Calu3 (cell line): ENCODE measurements at regions not wholly inside any gene's neighbourhood (a gene's known extent, or its start where the extent isn't known, plus 50 kb on each side); places are given as distances from the start of the nearest gene placed in this dataset.

Source experiments
- BruUV-seq: library from RNA; stranded (reverse); fragments of 400-500 nt; replicated peaks from 2 replicates; lab custom pipeline; 2021; lab: Mats Ljungman, UMichigan
- CTCF ChIA-PET: fragments of 300-600 bp; sonication (Branson Sonifier 250); formaldehyde crosslinking; loops from one replicate; lab custom pipeline; 2022; ENCODE audit warnings: antibody characterized with exemption; lab: Charles Lee
- DNase-seq: peaks from one replicate; pipeline ENCODE4 v3.0.0; 2022
- H3K27ac Mint-ChIP-seq: one replicate; pipeline ENCODE4 v1.8.0; 2022; ENCODE audit warnings: mixed read lengths; ENCODE audit not compliant: unreplicated experiment
- H3K27me3 Mint-ChIP-seq: one replicate; pipeline ENCODE4 v1.8.0; 2022; ENCODE audit warnings: mixed read lengths; ENCODE audit not compliant: unreplicated experiment
- H3K36me3 Mint-ChIP-seq: one replicate; pipeline ENCODE4 v1.8.0; 2022; ENCODE audit warnings: mild to moderate bottlenecking, moderate library complexity, mixed read lengths; ENCODE audit not compliant: insufficient read depth, unreplicated experiment
- H3K4me1 Mint-ChIP-seq: one replicate; pipeline ENCODE4 v1.8.0; 2022; ENCODE audit warnings: mild to moderate bottlenecking, low read depth, mixed read lengths; ENCODE audit not compliant: unreplicated experiment
- H3K4me3 Mint-ChIP-seq: one replicate; pipeline ENCODE4 v1.8.0; 2022; ENCODE audit warnings: mild to moderate bottlenecking, low read depth, moderate library complexity, mixed read lengths; ENCODE audit not compliant: unreplicated experiment
- H3K9me3 Mint-ChIP-seq: one replicate; pipeline ENCODE4 v1.8.0; 2022; ENCODE audit warnings: low read depth, mixed read lengths; ENCODE audit not compliant: unreplicated experiment
- intact Hi-C: fragments of 100-400 bp; cut with micrococcal nuclease; formaldehyde crosslinking; loops from one replicate; pipeline ENCODE4 v1.10.0; 2022; ENCODE audit not compliant: unreplicated experiment
- TF ChIP-seq, protein P1 (sequence below): fragments of 200-600 bp; IDR thresholded peaks from one replicate; pipeline ENCODE4 v1.8.0; 2022; ENCODE audit warnings: antibody characterized with exemption; ENCODE audit not compliant: unreplicated experiment

GRCh38 chr4:110730318-110730717 lies 107.4 kb upstream of the PITX2 start:
- TF ChIP-seq, protein P1, sequence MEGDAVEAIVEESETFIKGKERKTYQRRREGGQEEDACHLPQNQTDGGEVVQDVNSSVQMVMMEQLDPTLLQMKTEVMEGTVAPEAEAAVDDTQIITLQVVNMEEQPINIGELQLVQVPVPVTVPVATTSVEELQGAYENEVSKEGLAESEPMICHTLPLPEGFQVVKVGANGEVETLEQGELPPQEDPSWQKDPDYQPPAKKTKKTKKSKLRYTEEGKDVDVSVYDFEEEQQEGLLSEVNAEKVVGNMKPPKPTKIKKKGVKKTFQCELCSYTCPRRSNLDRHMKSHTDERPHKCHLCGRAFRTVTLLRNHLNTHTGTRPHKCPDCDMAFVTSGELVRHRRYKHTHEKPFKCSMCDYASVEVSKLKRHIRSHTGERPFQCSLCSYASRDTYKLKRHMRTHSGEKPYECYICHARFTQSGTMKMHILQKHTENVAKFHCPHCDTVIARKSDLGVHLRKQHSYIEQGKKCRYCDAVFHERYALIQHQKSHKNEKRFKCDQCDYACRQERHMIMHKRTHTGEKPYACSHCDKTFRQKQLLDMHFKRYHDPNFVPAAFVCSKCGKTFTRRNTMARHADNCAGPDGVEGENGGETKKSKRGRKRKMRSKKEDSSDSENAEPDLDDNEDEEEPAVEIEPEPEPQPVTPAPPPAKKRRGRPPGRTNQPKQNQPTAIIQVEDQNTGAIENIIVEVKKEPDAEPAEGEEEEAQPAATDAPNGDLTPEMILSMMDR: no peak
- Mint-ChIP-seq H3K27ac (no peak overlapping the region), H3K9me3 (no peaks in the 10 kb centered on the region), H3K27me3 (no peaks in the 10 kb centered on the region), H3K36me3 (no peaks in the 10 kb centered on the region), H3K4me3 (no peak overlapping the region), H3K4me1 (peaks cover 11% of the 10 kb centered on the region)
- CTCF ChIA-PET: no interaction called here
- DNase-seq: no peak
- no TSS peak for BruUV-seq
- intact Hi-C loops: no loop called here

- no peaks in the 10 kb centered on the region for H3K27me3 Mint-ChIP-seq
- H3K4me1 Mint-ChIP-seq: peaks cover 11% of the 10 kb centered on the region
- H3K9me3 Mint-ChIP-seq: no peaks in the 10 kb centered on the region
- CTCF ChIA-PET: no interaction called here
- DNase-seq: no peak
- no peak overlapping the region for H3K27ac Mint-ChIP-seq
- intact Hi-C loops: no loop called here
- TF ChIP-seq, protein P1: no peak
- no TSS peak for BruUV-seq
- no peaks in the 10 kb centered on the region for H3K36me3 Mint-ChIP-seq
- no peak overlapping the region for H3K4me3 Mint-ChIP-seq
These were observed 111.0 kb upstream of the PITX2 start for GRCh38 chr4:110733901-110734300.

- CTCF ChIA-PET: no interaction called here
- TF ChIP-seq, protein P1: no peak
- Mint-ChIP-seq H3K4me1 (peaks cover 11% of the 10 kb centered on the region), H3K36me3 (no peaks in the 10 kb centered on the region), H3K27ac (no peak overlapping the region), H3K27me3 (no peaks in the 10 kb centered on the region), H3K9me3 (peaks cover 3% of the 10 kb centered on the region), H3K4me3 (no peak overlapping the region)
- intact Hi-C loops: no loop called here
- peak; percentile 5 for DNase-seq
- no TSS peak for BruUV-seq
These were observed 112.8 kb upstream of the PITX2 start for GRCh38 chr4:110735686-110736085.

GRCh38 chr4:110737931-110738330 lies 115.1 kb upstream of the PITX2 start:
- Mint-ChIP-seq H3K36me3 (no peaks in the 10 kb centered on the region), H3K9me3 (peaks cover 3% of the 10 kb centered on the region), H3K4me3 (no peak overlapping the region), H3K27me3 (no peaks in the 10 kb centered on the region), H3K4me1 (peaks cover 11% of the 10 kb centered on the region), H3K27ac (no peak overlapping the region)
- no peak for DNase-seq
- BruUV-seq: no TSS peak
- intact Hi-C loops: no loop called here
- CTCF ChIA-PET: no interaction called here
- TF ChIP-seq, protein P1: no peak

DNA sequence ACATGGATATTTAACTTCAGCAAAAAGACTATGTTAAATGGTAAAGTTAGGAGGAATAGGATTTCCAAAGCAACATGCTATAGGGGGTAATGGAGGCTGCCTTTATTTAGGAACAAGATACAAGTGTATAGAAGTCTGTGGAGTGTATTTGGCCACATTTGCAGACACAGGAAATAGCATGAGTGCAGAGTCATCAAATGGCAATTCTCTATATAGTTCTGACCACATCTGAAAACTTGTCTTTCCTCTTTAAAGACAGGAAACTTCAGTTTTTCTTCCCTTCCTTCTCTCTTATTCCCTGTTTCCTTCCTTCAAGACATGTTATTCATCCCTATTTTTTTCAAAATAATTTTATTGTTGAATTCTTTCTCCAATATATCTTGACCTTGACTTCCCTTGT lies 119.3 kb upstream of the PITX2 start:
- Mint-ChIP-seq H3K4me1 (no peaks in the 10 kb centered on the region), H3K36me3 (no peaks in the 10 kb centered on the region), H3K4me3 (no peak overlapping the region), H3K27me3 (no peaks in the 10 kb centered on the region), H3K27ac (no peak overlapping the region), H3K9me3 (peaks cover 3% of the 10 kb centered on the region)
- intact Hi-C loops: no loop called here
- BruUV-seq: no TSS peak
- no peak for DNase-seq
- CTCF ChIA-PET: no interaction called here
- TF ChIP-seq, protein P1: no peak
